ENCODE measurements at regions not wholly inside any gene's neighbourhood (a gene's known extent, or its start where the extent isn't known, plus 50 kb on each side); places are given as distances from the start of the nearest gene placed in this dataset.
"Not testable (repeated sequence)": the region's sequence is repeated elsewhere in the genome, so short reads cannot be mapped to it uniquely, and the experiment has no call there.

GRCh38 chrX:39401483-39402110 is 600.3 kb downstream of the MID1IP1 start:
- no peak for DNase-seq (ENCODE audit: low read depth)

GRCh38 chrX:39402158-39402557 is 600.9 kb downstream of the MID1IP1 start:
- no peak for DNase-seq (ENCODE audit: low read depth)

GRCh38 chrX:39406799-39407198 is 605.5 kb downstream of the MID1IP1 start:
- DNase-seq (ENCODE audit: low read depth) = no peak

- peak; percentile 12 for DNase-seq (ENCODE audit: low read depth)
Measured at GRCh38 chrX:39409246-39409917, 608.1 kb downstream of the MID1IP1 start.

GRCh38 chrX:39414290-39414854 is 613.1 kb downstream of the MID1IP1 start:
- DNase-seq (ENCODE audit: low read depth) = no peak

DNA sequence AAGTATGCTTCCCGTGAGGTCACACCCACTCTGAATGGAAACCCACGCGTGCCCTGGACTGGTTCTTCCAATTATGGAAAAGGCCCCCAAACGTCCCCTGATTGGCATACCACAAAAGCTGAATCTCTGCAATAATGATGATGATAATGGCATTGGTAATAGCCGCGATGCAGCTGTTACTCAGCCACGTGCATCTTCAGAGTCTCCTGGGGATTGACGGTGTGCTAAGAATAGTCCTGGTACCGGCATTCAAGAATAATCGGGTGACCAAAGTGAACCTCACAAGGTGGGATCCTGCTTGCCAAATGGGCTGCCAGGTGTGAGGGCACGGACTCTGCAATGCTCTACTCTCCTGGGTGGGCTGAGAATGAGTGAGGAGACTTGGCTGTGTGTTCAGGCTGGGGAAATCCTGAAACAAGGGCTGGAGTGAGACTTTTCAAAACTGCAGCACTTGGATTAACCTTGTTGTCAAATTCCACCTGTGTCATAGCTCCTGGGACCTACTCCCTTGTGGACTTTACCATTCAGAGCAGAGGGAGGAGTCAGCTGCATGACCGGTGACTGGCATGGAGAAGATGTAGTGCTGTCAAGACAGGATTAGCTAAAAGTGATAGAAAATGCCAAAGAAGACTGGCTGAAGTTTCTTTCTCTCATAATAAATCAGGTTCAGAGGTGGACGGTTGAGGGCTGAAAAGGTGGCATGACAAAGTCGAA is 615.4 kb downstream of the MID1IP1 start:
- DNase-seq (ENCODE audit: low read depth) = no peak

DNA sequence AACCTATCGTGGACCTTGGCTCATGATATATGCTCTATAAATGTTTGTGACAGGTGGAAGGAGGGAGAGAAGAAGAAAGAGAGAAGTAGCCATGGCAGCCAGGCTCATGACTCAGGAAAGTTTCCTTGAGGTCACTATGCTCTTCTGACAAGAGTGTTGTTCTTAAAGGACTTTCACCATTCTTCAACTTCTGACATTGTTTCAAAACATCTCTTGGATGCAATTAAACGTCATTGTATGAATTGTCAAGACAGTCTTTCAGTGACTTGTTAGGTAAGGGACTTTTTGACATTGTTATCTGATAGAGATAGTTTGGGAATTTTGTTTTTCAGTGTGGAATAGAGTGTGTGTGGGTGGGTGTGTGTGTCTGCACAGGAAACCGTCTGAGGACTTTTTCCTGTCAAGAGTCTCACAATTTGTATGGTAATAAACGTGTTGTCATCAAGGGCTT is 617.0 kb downstream of the MID1IP1 start:
- DNase-seq (ENCODE audit: low read depth) = no peak

- DNase-seq (ENCODE audit: low read depth) = no peak
Measured at GRCh38 chrX:39418731-39419638, 617.7 kb downstream of the MID1IP1 start.

- no peak for DNase-seq (ENCODE audit: low read depth)
Measured at GRCh38 chrX:39421006-39421405, 619.7 kb downstream of the MID1IP1 start.

GRCh38 chrX:39425124-39425806 is 624.0 kb downstream of the MID1IP1 start:
- no peak for DNase-seq (ENCODE audit: low read depth)

- no peak for DNase-seq (ENCODE audit: low read depth)
Measured at GRCh38 chrX:39426101-39426500, 624.8 kb downstream of the MID1IP1 start.

DNA sequence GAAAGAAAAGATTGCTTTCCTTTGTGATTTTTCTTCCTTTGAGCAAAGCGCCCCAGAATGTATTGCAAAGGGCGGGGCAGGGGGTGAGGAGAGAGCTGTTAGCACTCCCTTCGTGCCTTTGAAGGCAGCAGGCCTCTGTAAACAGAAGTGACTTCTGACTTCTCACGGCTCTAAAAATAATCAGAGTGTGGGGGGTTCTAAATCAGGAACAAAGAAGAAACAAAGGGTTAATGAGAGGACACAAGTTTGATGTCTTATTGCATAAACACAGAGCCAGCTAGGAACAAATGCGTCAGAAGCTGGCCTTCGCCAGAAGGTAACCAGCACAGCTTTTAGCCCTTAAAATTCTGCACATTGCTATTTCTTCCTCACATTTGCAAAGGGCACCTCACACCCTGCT is 626.2 kb downstream of the MID1IP1 start:
- DNase-seq (ENCODE audit: low read depth) = peak; percentile 34

- peak; percentile 31 for DNase-seq (ENCODE audit: low read depth)
Measured at GRCh38 chrX:39427906-39428305, 626.6 kb downstream of the MID1IP1 start.

DNA sequence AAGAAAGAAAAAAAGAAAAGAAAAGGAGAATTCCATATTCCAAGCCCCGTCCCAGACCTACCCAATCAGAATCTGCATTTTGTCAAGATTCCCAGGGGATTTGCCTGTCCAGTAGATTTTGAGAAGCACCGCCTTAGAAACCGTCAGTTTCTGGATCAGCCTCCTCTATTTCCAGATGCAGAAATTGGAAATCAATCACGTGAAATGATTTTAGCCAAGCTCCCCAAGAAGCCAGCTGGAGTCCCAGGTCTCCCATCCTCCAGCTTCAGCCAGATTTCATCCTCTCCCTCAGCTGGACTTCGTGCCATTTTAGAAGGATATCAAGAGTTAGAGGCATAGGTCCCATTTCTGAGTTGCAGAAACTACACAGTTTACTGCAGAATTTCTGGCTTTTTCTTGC is 629.3 kb downstream of the MID1IP1 start:
- DNase-seq (ENCODE audit: low read depth) = no peak

GRCh38 chrX:39431893-39432292 is 630.6 kb downstream of the MID1IP1 start:
- no peak for DNase-seq (ENCODE audit: low read depth)

- not testable (repeated sequence) for DNase-seq (ENCODE audit: low read depth)
Measured at GRCh38 chrX:39434671-39435070, 633.4 kb downstream of the MID1IP1 start.

DNA sequence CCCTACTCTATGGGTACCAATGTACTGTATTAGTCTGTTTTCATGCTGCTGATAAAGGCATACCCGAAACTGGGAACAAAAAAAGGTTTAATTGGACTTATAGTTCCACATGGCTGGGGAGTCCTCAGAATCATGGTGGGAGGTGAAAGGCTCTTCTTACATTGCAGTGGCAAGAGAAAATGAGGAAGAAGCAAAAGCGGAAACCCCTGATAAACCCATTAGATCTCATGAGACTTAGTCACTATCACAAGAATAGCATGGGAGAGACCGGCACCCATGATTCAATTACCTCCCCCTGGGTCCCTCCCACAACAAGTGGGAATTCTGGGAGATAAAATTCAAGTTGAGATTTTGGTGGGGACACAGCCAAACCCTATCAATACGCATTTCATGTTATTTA is 635.3 kb downstream of the MID1IP1 start:
- DNase-seq (ENCODE audit: low read depth) = not testable (repeated sequence)

DNA sequence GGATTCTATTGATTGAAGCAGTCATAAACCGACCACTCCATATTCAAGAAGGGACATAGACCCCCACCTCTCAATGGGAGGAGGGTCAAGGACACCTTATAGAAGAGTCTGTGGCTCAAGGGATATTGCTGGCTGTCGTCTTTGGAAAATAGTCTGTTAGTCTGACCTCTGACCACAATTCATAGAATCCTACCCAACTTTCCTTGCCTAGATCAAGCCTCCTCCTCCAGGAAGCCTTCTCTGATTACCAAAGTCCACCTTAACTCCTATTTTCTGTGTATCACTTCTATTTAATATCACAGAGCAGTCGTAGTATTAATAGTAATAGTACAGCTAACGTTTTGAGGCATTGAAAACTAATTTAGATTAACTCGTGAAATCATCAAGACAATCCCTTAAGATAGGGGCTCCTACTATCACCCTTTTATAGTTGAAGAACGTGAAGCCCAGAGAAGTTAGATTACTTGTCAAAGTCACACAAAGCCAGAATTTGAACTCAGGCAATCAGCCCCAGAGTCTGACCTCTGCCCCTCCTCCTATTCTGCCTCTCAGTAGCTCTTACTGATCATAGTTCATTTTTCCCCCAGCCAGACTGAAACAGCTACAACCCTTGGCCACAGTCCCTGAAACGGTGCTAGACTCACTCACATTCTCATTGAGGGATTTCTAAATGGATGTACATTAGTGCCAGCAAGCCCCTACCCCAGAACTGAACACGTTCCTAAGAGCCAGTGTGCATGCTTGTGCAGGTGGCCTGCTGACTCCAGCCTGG is 636.6 kb downstream of the MID1IP1 start:
- DNase-seq (ENCODE audit: low read depth) = no peak

- DNase-seq (ENCODE audit: low read depth) = no peak
Measured at GRCh38 chrX:39438603-39439602, 637.6 kb downstream of the MID1IP1 start.

Data from iris pigment epithelial cell (primary cell).